Trophoblast cell (in vitro differentiated cells and primary cell): ENCODE measurements at regions not wholly inside any gene's neighbourhood (a gene's known extent, or its start where the extent isn't known, plus 50 kb on each side); places are given as distances from the start of the nearest gene placed in this dataset.

Experiments used
- DNase-seq, 2 donors: peaks; one replicate each; pipeline ENCODE4 v3.0.0-alpha.2; 2016
- H2AFZ ChIP-seq: 2 replicates; pipeline ENCODE4 v1.6.1; 2013; ENCODE audit warnings: low read length, moderate library complexity, mild to moderate bottlenecking; ENCODE audit not compliant: insufficient read depth, poor library complexity
- H2AK5ac ChIP-seq: 2 replicates; pipeline ENCODE4 v1.6.1; 2013; ENCODE audit warnings: mild to moderate bottlenecking, low read length
- H2BK120ac ChIP-seq: 2 replicates; pipeline ENCODE4 v1.6.1; 2013; ENCODE audit warnings: low read length, mild to moderate bottlenecking, moderate library complexity; ENCODE audit not compliant: insufficient read depth, poor library complexity
- H2BK12ac ChIP-seq: 2 replicates; pipeline ENCODE4 v1.6.1; 2013; ENCODE audit warnings: mild to moderate bottlenecking, low read length, moderate library complexity
- H2BK5ac ChIP-seq: 2 replicates; pipeline ENCODE4 v1.6.1; 2013; ENCODE audit warnings: low read length, low read depth, moderate library complexity, mild to moderate bottlenecking; ENCODE audit not compliant: poor library complexity
- H3K14ac ChIP-seq: 2 replicates; pipeline ENCODE4 v1.6.1; 2013; ENCODE audit warnings: mild to moderate bottlenecking, low read length
- H3K18ac ChIP-seq: 2 replicates; pipeline ENCODE4 v1.6.1; 2013; ENCODE audit warnings: mild to moderate bottlenecking, low read length
- H3K23ac ChIP-seq: 2 replicates; pipeline ENCODE4 v1.6.1; 2013; ENCODE audit warnings: low read length
- H3K27ac ChIP-seq: 2 replicates; pipeline ENCODE4 v1.5.1; 2013; ENCODE audit warnings: low read depth, mild to moderate bottlenecking, inconsistent platforms, low read length, moderate library complexity
- H3K27me3 ChIP-seq: 2 replicates; pipeline ENCODE4 v1.6.1; 2013; ENCODE audit warnings: inconsistent platforms, mild to moderate bottlenecking, low read length, moderate library complexity; ENCODE audit not compliant: insufficient read depth
- H3K36me3 ChIP-seq, 2 experiments: 1 replicate in 1 of 2; 2 replicates in 1 of 2; pipeline ENCODE4 v1.6.1; 2013; ENCODE audit warnings: low read length in 2 of 2, mild to moderate bottlenecking in 2 of 2, moderate library complexity in 1 of 2; ENCODE audit not compliant: insufficient read depth in 2 of 2, control insufficient read depth in 1 of 2
- H3K4ac ChIP-seq: 2 replicates; pipeline ENCODE4 v1.6.1; 2013; ENCODE audit warnings: low read depth, mild to moderate bottlenecking, low read length, moderate library complexity
- H3K4me1 ChIP-seq, 2 experiments: 1 replicate in 1 of 2; 2 replicates in 1 of 2; pipeline ENCODE4 v1.6.1; 2013; ENCODE audit warnings: low read length in 2 of 2, mild to moderate bottlenecking in 2 of 2, moderate library complexity in 1 of 2; ENCODE audit not compliant: insufficient read depth in 2 of 2, control insufficient read depth in 1 of 2
- H3K4me2 ChIP-seq: 2 replicates; pipeline ENCODE4 v1.6.1; 2013; ENCODE audit warnings: inconsistent platforms, mild to moderate bottlenecking, low read length, moderate library complexity
- H3K4me3 ChIP-seq: 2 replicates; pipeline ENCODE4 v1.5.1; 2013; ENCODE audit warnings: mild to moderate bottlenecking, low read depth, low read length, inconsistent platforms
- H3K79me1 ChIP-seq: one replicate; pipeline ENCODE4 v1.6.1; 2013; ENCODE audit warnings: low read length
- H3K79me2 ChIP-seq: 2 replicates; pipeline ENCODE4 v1.6.1; 2013; ENCODE audit warnings: low read length, mild to moderate bottlenecking; ENCODE audit not compliant: control insufficient read depth, insufficient read depth, poor library complexity
- H3K9ac ChIP-seq: 2 replicates; pipeline ENCODE4 v1.6.1; 2013; ENCODE audit warnings: mild to moderate bottlenecking, low read length
- H3K9me3 ChIP-seq: 2 replicates; pipeline ENCODE4 v1.6.1; 2013; ENCODE audit warnings: low read depth, mild to moderate bottlenecking, control low read depth, inconsistent platforms, low read length; ENCODE audit not compliant: insufficient read depth
- H4K12ac ChIP-seq: 2 replicates; pipeline ENCODE4 v1.6.1; 2013; ENCODE audit warnings: low read depth, mild to moderate bottlenecking, low read length, moderate library complexity
- H4K8ac ChIP-seq: 2 replicates; pipeline ENCODE4 v1.6.1; 2013; ENCODE audit warnings: low read depth, mild to moderate bottlenecking, low read length, moderate library complexity
- H4K91ac ChIP-seq: one replicate; pipeline ENCODE4 v1.6.1; 2013; ENCODE audit warnings: low read depth, mild to moderate bottlenecking, low read length, moderate library complexity
- WGBS: extraction: QIAGEN DNeasy Blood & Tissue Kit; methylation state at CpG from one replicate; pipeline ENCODE4 v1.1.7; 2013; ENCODE audit warnings: missing lambda C conversion rate; ENCODE audit not compliant: insufficient read length, insufficient coverage; ENCODE audit errors: extremely low coverage; 5-methylcytosine and 5-hydroxymethylcytosine counted together

DNA sequence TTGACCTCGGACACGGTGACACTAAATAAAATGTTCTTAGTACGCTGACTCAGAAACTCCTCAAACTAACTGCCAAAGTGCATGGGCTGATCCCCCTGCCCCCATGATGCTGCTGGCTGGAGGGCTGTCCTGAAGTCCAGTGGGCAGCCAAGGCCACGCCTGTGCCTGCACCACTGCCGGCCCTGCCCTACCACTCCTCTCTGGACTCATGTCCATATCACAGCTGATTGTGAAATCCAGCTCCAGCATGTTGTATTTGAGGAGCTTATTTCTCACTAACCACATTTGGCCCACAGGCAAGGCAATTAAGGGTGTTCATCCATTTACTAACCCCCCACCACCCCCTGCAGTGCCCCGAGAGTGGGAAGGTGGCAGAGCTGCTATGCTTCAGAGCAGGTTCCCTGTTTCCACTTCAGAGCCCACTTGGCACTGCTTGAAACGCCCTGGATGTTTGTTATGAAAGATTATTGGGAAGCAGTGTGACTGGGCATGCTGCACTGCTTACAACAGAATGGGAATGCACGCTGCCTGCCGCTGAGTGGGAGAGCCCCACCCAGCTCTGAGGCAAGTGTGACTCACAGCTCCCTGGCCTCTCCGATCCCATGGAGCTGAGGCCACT lies 114.0 kb downstream of the UQCRFS1 start:
- H3K9ac ChIP-seq: no peak overlapping the region
- no peak overlapping the region for H4K91ac ChIP-seq
- no peak overlapping the region for H3K4me2 ChIP-seq
- no peak overlapping the region for H4K12ac ChIP-seq
- no peaks in the 10 kb centered on the region for H3K27me3 ChIP-seq
- no peaks in the 10 kb centered on the region for H3K36me3 ChIP-seq
- H2BK120ac ChIP-seq: no peak overlapping the region
- H2AFZ ChIP-seq: no peak overlapping the region
- no peak overlapping the region for H3K4ac ChIP-seq
- no peak overlapping the region for H2BK12ac ChIP-seq
- H3K14ac ChIP-seq: no peak overlapping the region
- WGBS: no CpG with 5 or more reads among the region's 10 CpGs
- no peak overlapping the region for H3K27ac ChIP-seq
- DNase-seq: peak; percentile 80 to 83
- no peak overlapping the region for H3K4me3 ChIP-seq
- no peak overlapping the region for H2AK5ac ChIP-seq
- no peaks in the 10 kb centered on the region for H3K79me1 ChIP-seq
- no peaks in the 10 kb centered on the region for H3K4me1 ChIP-seq
- no peak overlapping the region for H3K23ac ChIP-seq
- H2BK5ac ChIP-seq: no peak overlapping the region
- H3K9me3 ChIP-seq: peaks cover 3% of the 10 kb centered on the region
- no peak overlapping the region for H3K18ac ChIP-seq
- H4K8ac ChIP-seq: no peak overlapping the region
- no peaks in the 10 kb centered on the region for H3K79me2 ChIP-seq

- DNase-seq: no peak
- WGBS: no CpG with 5 or more reads among the region's 8 CpGs
Measured at GRCh38 chr19:29098091-29098490, 114.9 kb downstream of the UQCRFS1 start.

GRCh38 chr19:29096896-29097295 lies 116.1 kb downstream of the UQCRFS1 start:
- Histone ChIP-seq H4K91ac (no peak overlapping the region), H3K18ac (no peak overlapping the region), H4K12ac (no peak overlapping the region), H3K27ac (no peak overlapping the region), H3K23ac (no peak overlapping the region), H3K4me2 (no peak overlapping the region), H2BK120ac (no peak overlapping the region), H3K27me3 (no peaks in the 10 kb centered on the region), H2BK12ac (no peak overlapping the region), H3K9me3 (no peaks in the 10 kb centered on the region), H2AK5ac (no peak overlapping the region), H2BK5ac (no peak overlapping the region), H3K36me3 (no peaks in the 10 kb centered on the region), H3K9ac (no peak overlapping the region), H3K79me1 (no peaks in the 10 kb centered on the region), H3K14ac (no peak overlapping the region), H2AFZ (no peak overlapping the region), H3K4ac (no peak overlapping the region), H3K4me1 (no peaks in the 10 kb centered on the region), H4K8ac (no peak overlapping the region), H3K4me3 (no peak overlapping the region), H3K79me2 (no peaks in the 10 kb centered on the region)
- DNase-seq: no peak
- WGBS: no CpG with 5 or more reads among the region's 2 CpGs

More at GRCh38 chr19:29098091-29098490, 114.9 kb downstream of the UQCRFS1 start:
- H3K23ac ChIP-seq: peak overlapping the region; percentile 53
- H2BK120ac ChIP-seq: no peak overlapping the region
- no peak overlapping the region for H3K4me3 ChIP-seq
- no peaks in the 10 kb centered on the region for H3K36me3 ChIP-seq
- no peaks in the 10 kb centered on the region for H3K4me1 ChIP-seq
- H4K91ac ChIP-seq: no peak overlapping the region
- no peak overlapping the region for H3K9ac ChIP-seq
- H3K79me1 ChIP-seq: no peaks in the 10 kb centered on the region
- H3K4me2 ChIP-seq: no peak overlapping the region
- no peak overlapping the region for H2BK12ac ChIP-seq
- H3K4ac ChIP-seq: no peak overlapping the region
- H3K79me2 ChIP-seq: no peaks in the 10 kb centered on the region
- H3K27ac ChIP-seq: no peak overlapping the region
- no peak overlapping the region for H2BK5ac ChIP-seq
- H4K12ac ChIP-seq: no peak overlapping the region
- H2AFZ ChIP-seq: no peak overlapping the region
- no peaks in the 10 kb centered on the region for H3K27me3 ChIP-seq
- no peak overlapping the region for H4K8ac ChIP-seq
- peaks cover 3% of the 10 kb centered on the region for H3K9me3 ChIP-seq
- no peak overlapping the region for H3K14ac ChIP-seq
- H3K18ac ChIP-seq: no peak overlapping the region
- H2AK5ac ChIP-seq: no peak overlapping the region

DNA sequence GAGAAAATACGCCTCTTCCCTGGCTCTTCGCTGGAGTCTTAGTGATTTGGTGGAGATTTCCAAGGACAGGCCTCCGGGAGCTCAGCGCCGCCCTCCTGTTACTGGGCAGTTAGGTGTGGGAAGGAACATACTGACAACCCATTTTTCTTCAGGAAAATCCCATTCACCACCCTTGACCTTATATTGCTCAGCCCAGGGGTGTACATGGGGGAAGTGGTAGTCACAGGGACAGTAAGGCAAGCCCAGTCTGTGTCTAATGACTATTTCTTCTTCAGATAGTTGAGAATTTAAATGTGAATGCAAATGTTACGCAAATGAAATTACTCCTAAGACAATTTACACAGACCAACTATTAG lies 119.4 kb downstream of the UQCRFS1 start:
- Histone ChIP-seq H3K23ac (no peak overlapping the region), H3K18ac (no peak overlapping the region), H3K79me2 (no peaks in the 10 kb centered on the region), H4K8ac (no peak overlapping the region), H2AK5ac (no peak overlapping the region), H3K4me2 (no peak overlapping the region), H3K4ac (no peak overlapping the region), H3K27ac (no peak overlapping the region), H2BK120ac (no peak overlapping the region), H3K4me3 (no peak overlapping the region), H4K91ac (no peak overlapping the region), H2BK5ac (no peak overlapping the region), H3K36me3 (no peaks in the 10 kb centered on the region), H3K4me1 (no peaks in the 10 kb centered on the region), H3K27me3 (no peaks in the 10 kb centered on the region), H2BK12ac (no peak overlapping the region), H4K12ac (no peak overlapping the region), H3K9ac (no peak overlapping the region), H3K14ac (no peak overlapping the region), H3K79me1 (no peaks in the 10 kb centered on the region), H2AFZ (no peak overlapping the region), H3K9me3 (no peaks in the 10 kb centered on the region)
- no CpG with 5 or more reads among the region's 6 CpGs for WGBS
- DNase-seq: no peak
